ENCODE measurements at regions not wholly inside any gene's neighbourhood (a gene's known extent, or its start where the extent isn't known, plus 50 kb on each side); places are given as distances from the start of the nearest gene placed in this dataset.

- ATAC-seq (no peak), DNase-seq (ENCODE audit: low spot score) (no peak)
- intact Hi-C loops (cut with DNase I) = no loop called here
These were observed 234.9 kb upstream of the CYRIA start for GRCh38 chr2:16900405-16901025.

GRCh38 chr2:16899958-16900357 is 234.3 kb upstream of the CYRIA start:
- DNase-seq (ENCODE audit: low spot score) = no peak
- intact Hi-C loops (cut with DNase I) = loop anchor here (5.0 kb wide), 1 partner anchor 78 kb away; no protein-coding TSS in a partner anchor
- ATAC-seq = no peak

- intact Hi-C loops (cut with DNase I) = no loop called here
These were observed 224.4 kb upstream of the CYRIA start for GRCh38 chr2:16890081-16890480.

GRCh38 chr2:16885027-16885426 is 219.4 kb upstream of the CYRIA start:
- ATAC-seq = no peak
- intact Hi-C loops (cut with DNase I) = no loop called here
- DNase-seq (ENCODE audit: low spot score) = no peak

More at GRCh38 chr2:16890081-16890480, 224.4 kb upstream of the CYRIA start:
- DNase-seq (ENCODE audit: low spot score) = no peak
- ATAC-seq = no peak

- DNase-seq (ENCODE audit: low spot score) = no peak
- intact Hi-C loops (cut with DNase I) = no loop called here
- no peak for ATAC-seq
These were observed 217.1 kb upstream of the CYRIA start for GRCh38 chr2:16882706-16883105.

- DNase-seq (ENCODE audit: low spot score) (no peak), ATAC-seq (no peak)
- intact Hi-C loops (cut with DNase I) = no loop called here
These were observed 215.5 kb upstream of the CYRIA start for GRCh38 chr2:16881122-16881521.

- no peak for DNase-seq (ENCODE audit: low spot score)
- intact Hi-C loops (cut with DNase I) = no loop called here
- ATAC-seq = no peak
These were observed 205.8 kb upstream of the CYRIA start for GRCh38 chr2:16871411-16871810.

- intact Hi-C loops (cut with DNase I) = no loop called here
- no peak for DNase-seq (ENCODE audit: low spot score)
- no peak for ATAC-seq
These were observed 204.9 kb upstream of the CYRIA start for GRCh38 chr2:16870491-16871076.

- no peak for DNase-seq (ENCODE audit: low spot score)
- intact Hi-C loops (cut with DNase I) = no loop called here
These were observed 204.1 kb upstream of the CYRIA start for GRCh38 chr2:16869711-16870110.

GRCh38 chr2:16862471-16862870 is 196.8 kb upstream of the CYRIA start:
- ATAC-seq = no peak
- intact Hi-C loops (cut with DNase I) = no loop called here
- DNase-seq (ENCODE audit: low spot score) = no peak

More at GRCh38 chr2:16869711-16870110, 204.1 kb upstream of the CYRIA start:
- no peak for ATAC-seq

GRCh38 chr2:16861530-16861929 is 195.9 kb upstream of the CYRIA start:
- DNase-seq (ENCODE audit: low spot score) = no peak
- intact Hi-C loops (cut with DNase I) = no loop called here
- peak; percentile 86 for ATAC-seq

GRCh38 chr2:16861111-16861510 is 195.5 kb upstream of the CYRIA start:
- no peak for DNase-seq (ENCODE audit: low spot score)
- peak; percentile 58 for ATAC-seq
- intact Hi-C loops (cut with DNase I) = no loop called here

- no peak for DNase-seq (ENCODE audit: low spot score)
- intact Hi-C loops (cut with DNase I) = no loop called here
- no peak for ATAC-seq
These were observed 195.0 kb upstream of the CYRIA start for GRCh38 chr2:16860627-16861026.

GRCh38 chr2:16855183-16855582 is 189.5 kb upstream of the CYRIA start:
- DNase-seq (ENCODE audit: low spot score) (no peak), ATAC-seq (no peak)
- intact Hi-C loops (cut with DNase I) = no loop called here

GRCh38 chr2:16853088-16853487 is 187.5 kb upstream of the CYRIA start:
- intact Hi-C loops (cut with DNase I) = no loop called here
- DNase-seq (ENCODE audit: low spot score) (no peak), ATAC-seq (no peak)

- no peak for ATAC-seq
- intact Hi-C loops (cut with DNase I) = no loop called here
These were observed 187.0 kb upstream of the CYRIA start for GRCh38 chr2:16852651-16853050.

GRCh38 chr2:16851126-16851525 is 185.5 kb upstream of the CYRIA start:
- intact Hi-C loops (cut with DNase I) = no loop called here
- no peak for DNase-seq (ENCODE audit: low spot score)
- no peak for ATAC-seq

More at GRCh38 chr2:16852651-16853050, 187.0 kb upstream of the CYRIA start:
- no peak for DNase-seq (ENCODE audit: low spot score)

GRCh38 chr2:16840496-16841172 is 175.0 kb upstream of the CYRIA start:
- DNase-seq (ENCODE audit: low spot score) = no peak
- intact Hi-C loops (cut with DNase I) = no loop called here
- ATAC-seq = no peak

GRCh38 chr2:16832910-16833309 is 167.3 kb upstream of the CYRIA start:
- intact Hi-C loops (cut with DNase I) = no loop called here
- ATAC-seq (no peak), DNase-seq (ENCODE audit: low spot score) (no peak)

GRCh38 chr2:16828828-16829160 is 163.2 kb upstream of the CYRIA start:
- intact Hi-C loops (cut with DNase I) = no loop called here
- DNase-seq (ENCODE audit: low spot score) (no peak), ATAC-seq (no peak)
